HG03378 (cell line): ENCODE measurements at regions not wholly inside any gene's neighbourhood (a gene's known extent, or its start where the extent isn't known, plus 50 kb on each side); places are given as distances from the start of the nearest gene placed in this dataset.
"Not testable (repeated sequence)": the region's sequence is repeated elsewhere in the genome, so short reads cannot be mapped to it uniquely, and the experiment has no call there.

Source experiments
- ATAC-seq: cut with Tn5 transposase; IDR thresholded peaks from one replicate; pipeline ENCODE4 v1.9.1; 2021; ENCODE audit warnings: mild to moderate bottlenecking, moderate library complexity; ENCODE audit not compliant: unreplicated experiment

DNA sequence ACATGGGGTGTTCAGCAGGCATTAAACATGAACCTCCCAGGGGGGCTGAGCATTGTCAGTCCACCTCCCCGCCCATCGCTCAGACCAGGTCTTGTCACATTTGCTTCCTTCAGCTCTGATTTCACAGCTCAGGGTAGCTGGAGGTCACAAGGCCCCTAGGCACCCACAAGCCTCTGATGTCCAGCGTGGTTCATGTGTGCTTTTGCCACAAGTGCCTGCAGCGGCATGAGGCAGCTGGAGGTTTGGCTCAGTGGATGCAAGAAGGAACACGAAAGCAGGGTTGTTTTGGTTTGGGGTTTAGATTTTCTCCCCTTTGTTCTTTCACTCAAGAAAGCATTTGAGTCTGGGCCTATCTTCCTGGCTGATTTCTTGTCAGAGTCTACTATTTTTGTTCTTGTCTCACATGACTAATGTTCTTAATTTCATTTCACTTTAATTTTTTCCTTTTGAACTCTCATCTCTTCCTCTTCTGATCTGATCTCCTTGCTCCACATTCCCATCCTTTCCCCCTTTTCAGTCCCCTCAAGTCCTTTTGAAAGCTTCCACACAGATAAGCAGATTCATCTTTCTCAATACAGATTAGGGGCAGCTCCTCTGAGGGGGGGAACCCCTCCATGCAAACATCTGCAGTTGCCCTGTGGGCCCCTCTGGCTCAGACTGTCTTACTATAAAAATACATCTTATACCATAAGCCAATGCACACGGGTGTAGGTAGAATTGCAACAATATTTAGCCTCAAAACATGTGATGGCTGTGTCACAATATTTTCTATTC lies 68.1 kb upstream of the CEP85L start:
- peak; percentile 36 for ATAC-seq

DNA sequence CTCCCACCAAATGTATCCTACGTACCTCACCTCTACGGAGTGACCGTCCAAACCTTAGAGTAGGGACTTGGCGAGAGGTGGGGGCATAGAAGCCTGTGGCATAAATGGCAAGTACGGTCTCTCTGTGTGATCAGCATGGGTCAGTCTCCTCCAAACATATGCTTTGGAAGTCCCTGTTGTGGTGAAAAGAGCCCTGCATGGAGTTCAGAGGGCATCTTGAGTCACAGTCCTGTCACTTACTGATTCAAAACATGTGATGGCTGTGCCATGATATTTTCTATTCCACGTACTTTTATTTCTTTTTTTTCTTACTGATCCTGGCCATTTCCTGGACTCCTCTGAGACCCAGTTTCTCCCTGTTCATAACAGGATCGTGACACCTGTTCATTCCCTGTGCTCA lies 67.5 kb upstream of the CEP85L start:
- no peak for ATAC-seq

DNA sequence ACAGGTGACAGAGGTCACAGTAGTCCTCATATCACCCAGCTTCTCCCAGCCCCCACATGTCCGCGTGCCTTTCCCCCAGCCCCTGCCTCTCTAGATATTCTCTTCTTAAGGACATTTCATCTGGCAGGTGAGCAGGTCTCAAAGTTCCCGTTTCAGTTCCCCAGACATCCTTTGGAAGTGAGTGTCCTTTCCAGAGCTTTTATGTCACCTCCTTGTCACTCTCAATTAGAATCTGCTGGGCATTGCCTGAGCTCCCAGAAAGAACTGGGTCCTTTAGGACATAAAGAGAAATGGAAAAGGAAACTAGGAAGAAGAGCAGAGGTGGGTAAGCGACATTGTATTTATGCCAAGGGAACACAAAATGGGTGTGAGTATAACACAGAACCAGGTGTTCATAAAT lies 66.9 kb upstream of the CEP85L start:
- no peak for ATAC-seq

DNA sequence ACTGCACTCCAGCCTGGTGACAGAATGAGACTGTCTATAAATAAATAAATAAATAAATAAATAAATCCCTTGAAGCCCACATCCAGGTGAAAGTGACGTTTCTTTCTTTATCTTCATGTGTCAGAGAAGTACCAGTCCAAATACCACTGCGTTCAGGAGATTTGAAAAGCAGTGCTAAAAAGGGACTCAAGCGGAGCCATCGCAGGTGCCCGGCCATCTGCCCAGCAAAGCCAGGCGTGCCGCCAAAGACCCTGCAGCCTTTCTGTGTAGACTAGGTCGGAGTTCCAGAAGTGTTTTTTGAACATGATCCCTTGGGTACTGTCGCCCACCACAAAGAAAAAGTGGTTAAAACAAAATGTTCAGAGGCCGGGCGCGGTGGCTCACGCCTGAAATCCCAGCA lies 65.7 kb upstream of the CEP85L start:
- ATAC-seq = no peak

DNA sequence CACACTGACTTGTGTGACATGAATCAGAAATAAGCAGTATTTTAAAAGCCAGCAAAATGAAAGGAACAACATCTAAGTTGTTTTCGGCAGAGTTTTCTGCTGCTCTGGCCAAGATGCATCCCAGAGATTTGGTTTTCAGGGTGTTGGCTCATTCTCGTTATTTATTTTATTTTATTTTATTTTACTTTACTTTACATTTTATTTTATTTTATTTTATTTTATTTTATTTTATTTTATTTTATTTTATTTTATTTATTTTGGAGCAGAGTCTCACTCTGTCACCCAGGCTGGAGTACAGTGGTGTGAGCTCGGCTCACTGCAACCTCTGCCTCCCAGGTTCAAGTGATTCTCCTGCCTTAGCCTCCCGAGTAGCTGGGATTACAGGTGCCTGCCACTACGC lies 64.5 kb upstream of the CEP85L start:
- not testable (repeated sequence) for ATAC-seq

DNA sequence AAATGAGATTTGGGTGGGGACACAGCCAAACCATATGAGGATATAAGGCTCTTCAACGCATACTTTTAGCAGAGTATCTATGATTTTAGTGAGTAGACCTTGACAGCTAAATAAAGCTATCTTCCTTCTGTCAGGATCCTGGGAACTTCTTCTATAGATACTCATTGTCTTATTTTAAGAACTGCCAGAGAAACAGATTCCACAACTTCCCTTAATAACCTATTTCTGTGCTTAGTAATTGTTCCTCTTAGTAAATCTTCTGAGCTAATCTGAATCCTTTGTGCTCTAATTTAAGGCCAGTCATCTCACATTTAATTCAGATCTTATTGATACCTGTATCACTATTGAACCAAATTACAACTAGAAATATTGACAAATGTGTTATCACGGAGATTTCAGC lies 64.0 kb upstream of the CEP85L start:
- no peak for ATAC-seq

DNA sequence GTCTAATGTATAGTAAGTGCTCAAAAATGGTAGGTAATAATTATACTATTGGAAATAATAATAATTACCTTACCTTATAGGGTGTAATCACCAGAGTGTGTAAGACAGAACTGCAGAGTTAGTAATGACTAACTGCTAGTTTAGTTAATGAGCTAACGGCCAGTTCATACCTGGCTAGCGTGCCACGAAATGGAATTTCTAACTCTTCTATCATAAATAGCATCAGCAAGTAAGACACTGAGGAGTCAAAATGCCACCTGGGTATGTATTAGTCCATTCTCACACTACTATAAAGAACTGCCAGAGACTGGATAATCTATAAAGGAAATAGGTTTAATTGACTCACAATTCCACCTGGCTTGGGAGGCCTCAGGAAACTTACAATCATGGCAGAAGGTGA lies 63.4 kb upstream of the CEP85L start:
- ATAC-seq = no peak

DNA sequence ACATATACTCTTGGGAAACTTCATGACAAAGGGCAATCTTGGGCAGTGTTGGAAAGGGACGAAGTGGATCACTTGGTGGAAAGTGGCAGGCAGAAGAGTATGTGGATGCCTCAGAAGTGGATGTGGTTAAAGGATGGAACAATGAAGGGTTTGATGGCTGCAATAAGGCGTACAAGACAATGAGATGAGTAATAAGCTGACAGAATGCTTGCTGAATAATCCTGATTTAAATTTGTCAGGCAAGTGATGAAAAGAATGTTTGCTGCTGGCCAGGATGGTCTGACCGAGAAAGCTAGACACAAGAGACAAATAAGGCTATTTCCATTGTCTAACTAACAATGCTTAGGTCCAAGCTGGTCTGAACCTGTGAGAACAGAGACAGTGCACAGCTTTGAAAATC lies 61.6 kb upstream of the CEP85L start:
- ATAC-seq = no peak

DNA sequence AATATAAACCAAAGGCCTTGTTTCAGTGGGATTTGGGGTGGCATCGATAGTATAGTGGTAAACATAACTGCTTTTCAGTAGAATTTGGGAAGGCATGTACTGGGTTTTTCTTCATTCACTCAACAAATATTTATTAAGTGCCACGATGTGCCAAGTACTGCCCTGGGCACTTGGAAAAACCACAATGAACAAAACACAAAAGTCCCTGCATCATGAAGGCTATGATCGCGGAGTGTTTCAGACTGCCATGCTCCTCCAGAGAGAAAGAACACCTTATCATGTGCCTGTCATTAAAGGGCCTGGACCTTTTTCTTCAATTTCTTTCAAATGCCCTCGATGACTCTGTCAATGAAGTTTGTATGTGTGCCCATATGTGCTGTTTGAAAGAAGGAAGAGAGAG lies 59.2 kb upstream of the CEP85L start:
- no peak for ATAC-seq

DNA sequence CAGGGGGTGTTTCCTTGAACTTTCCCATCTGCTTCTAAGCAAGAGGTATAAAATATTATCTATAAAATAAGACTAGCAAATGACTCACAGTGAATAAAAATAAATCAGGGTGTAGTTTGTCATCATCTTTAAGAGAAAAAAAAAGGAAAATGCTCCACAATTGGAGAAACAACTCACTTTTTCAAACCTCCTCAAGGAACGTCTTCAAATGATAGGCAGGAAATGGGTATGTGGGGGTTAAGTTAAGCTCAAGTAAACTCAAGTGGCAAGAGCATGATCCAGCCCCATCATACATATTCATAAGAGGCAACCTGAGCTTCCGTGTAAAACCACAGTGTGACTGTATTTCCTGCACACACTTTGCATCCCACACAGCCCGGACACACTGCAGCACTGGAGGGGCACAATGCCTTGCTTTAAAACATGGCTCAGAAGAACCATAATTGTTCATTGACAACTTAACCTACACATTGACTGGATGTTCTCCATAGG lies 58.5 kb upstream of the CEP85L start:
- ATAC-seq = peak; percentile 94

DNA sequence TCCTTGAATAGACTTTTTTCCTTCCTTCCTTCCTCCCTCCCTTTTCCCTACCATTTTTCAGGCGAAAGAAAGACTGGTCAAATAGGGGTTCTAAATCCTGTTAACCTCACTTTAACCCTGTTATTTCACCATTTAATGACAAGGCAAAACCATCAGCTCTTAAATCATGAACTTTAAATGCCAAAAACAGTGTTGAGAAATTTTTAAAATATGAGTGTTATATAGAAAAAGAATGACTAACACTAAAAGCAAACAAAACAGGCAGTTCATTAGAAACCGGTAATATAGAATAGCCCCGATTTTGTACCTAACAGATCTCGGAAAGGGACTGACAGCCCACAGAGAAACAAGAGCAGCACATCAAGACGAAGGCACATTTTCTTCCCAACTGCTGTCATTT lies 57.4 kb upstream of the CEP85L start:
- no peak for ATAC-seq

DNA sequence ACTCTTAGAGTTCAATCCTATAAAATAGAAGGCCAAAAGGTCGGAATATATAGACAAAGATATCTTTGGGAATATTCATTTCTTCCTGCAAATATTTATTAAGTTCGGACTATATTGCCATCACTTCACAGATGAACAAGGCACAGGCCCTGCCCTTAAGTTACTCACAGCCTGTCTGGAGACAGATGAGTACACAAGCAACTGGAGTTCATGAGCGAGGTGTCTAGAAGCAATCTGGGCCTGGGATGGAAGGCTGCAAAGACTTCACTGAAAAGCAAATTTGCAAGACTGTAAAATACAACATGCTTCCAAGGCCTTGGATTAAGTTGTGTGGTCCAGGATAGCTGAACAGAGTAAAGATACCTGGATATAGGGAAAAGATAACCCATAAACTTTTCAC lies 56.7 kb upstream of the CEP85L start:
- ATAC-seq = no peak

DNA sequence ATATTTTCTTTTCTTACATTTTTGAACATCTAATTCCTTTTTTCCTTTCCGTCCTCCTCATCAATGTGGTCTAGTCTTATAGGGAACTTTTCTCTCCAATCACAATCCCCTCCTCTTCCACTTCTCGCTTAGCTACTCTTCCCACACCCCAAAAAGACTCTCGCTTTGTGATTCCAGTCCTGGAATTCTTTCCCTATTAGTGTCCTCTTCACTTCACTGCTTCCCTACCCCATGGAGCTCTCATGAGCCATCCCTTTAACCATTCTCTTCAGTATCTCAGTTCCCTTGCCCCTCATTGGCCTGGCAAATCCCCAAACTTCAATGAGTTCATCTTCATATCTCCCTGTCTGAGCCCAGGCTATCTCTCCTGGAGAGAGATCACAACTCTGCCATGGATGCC lies 55.3 kb upstream of the CEP85L start:
- ATAC-seq = no peak

DNA sequence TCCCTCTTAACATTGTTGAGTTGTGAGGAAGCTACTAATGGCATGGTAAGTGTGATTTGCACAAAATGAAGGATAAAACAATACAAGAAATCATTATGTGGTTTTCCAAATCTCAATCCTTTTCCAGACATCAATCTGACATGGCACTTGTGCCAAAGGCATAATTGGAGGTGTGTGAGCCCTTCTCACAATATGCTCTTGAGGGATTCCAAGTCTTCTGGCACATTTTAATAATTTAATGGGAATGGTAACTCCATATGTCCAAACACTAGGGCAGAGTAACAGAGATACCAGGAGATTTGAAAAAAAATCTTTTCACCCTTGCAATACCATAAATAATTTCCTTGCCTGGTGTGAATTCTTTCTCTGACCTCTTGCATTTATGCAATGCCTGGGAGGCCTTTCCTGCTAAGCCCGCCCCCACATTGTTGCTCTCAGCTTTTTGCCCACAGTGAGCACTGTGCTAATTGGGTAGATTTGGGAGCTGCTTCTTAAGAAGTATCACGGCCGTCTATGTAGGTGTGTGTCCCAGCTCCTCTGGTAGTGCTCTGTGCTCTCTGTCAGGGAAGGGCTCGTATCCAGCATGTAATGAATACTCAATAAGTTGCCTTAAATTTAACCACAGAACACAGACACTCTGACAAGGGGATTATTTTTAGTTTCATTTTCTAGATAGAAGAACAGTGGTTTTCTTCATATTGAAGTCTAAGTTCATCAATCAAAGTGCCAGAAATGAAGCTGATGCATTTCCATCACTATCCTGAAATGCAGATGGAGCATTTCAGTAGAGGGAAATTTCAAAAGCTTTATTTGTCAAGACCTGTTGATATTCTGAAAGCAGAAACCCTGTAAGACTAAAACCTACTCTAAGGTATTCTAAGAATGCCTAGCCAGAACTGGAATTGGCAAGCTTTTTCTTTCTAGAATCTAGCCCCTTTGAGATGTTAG lies 54.4 kb upstream of the CEP85L start:
- peak; percentile 43 for ATAC-seq

DNA sequence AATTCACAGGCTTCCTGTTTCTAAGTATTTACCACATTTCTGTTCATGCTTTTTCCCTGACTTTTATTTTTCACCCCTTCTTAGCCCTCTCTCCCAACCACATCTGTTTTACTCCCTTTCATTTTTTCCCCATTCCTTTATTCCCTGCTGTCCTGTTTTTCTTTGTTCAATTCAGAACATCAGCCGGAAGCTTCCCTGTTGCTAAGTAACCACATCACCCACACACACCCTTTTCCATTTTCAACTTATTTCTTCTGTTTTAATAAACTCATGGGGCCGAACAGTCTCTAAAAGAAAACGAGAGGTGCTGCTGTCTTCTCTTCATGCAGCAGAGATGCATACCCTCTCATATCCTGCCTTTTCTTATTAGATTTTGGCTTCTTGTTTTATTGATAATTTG lies 53.5 kb upstream of the CEP85L start:
- no peak for ATAC-seq

DNA sequence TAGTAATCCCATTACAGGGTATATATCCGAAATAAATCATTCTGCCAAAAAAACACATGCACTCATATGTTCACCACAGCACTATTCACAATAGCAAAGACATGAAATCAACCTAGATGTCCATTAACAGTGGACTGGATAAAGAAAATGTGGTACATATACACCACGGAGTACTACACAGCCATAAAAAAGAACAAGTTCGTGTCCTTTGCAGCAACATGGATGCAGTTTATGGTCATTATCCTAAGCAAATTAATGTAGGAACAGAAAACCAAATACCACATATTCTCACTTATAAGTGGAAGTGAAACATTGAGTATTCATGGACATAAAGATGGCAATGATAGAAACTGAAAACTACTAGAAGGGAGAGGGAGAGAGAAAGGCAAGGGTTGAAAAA lies 49.9 kb upstream of the CEP85L start:
- ATAC-seq = not testable (repeated sequence)
